AG09319 (cell line): ENCODE measurements at regions not wholly inside any gene's neighbourhood (a gene's known extent, or its start where the extent isn't known, plus 50 kb on each side); places are given as distances from the start of the nearest gene placed in this dataset.
"Not testable (repeated sequence)": the region's sequence is repeated elsewhere in the genome, so short reads cannot be mapped to it uniquely, and the experiment has no call there.

Experiments
- DNase-seq: peaks from one replicate; pipeline ENCODE4 v3.0.0-alpha.2; 2010; ENCODE audit warnings: low read depth; ENCODE audit errors: extremely low read depth
- TF ChIP-seq, protein P1 (sequence below): IDR thresholded peaks from 2 replicates; pipeline ENCODE4 v1.5.1; 2011; ENCODE audit warnings: low read depth, mild to moderate bottlenecking, inconsistent platforms, low read length, moderate library complexity

DNA sequence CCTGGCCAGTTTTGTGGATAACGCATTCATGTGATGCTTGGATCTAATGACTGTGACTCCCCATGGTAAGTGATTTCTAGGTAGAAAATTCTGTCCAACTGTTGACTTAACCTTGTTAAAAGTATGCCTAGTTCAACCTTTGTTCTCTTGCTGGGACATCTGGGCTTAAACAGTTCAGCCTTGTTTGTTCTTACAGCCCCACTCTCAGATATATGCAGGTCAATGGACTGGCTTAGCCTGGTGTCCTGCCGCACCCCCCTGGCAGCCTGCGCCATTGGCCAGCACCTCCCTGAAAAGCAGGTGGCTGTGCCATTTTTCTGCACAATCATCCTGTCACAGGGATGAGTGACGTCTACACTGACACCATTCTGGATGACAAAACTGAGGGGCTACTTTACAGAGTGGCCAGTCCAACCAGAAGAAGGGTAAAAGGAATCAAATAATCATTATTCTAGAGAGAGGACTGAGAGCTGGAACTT, 244.7 kb upstream of the ONECUT1 start:
- DNase-seq = no peak
- TF ChIP-seq, protein P1, sequence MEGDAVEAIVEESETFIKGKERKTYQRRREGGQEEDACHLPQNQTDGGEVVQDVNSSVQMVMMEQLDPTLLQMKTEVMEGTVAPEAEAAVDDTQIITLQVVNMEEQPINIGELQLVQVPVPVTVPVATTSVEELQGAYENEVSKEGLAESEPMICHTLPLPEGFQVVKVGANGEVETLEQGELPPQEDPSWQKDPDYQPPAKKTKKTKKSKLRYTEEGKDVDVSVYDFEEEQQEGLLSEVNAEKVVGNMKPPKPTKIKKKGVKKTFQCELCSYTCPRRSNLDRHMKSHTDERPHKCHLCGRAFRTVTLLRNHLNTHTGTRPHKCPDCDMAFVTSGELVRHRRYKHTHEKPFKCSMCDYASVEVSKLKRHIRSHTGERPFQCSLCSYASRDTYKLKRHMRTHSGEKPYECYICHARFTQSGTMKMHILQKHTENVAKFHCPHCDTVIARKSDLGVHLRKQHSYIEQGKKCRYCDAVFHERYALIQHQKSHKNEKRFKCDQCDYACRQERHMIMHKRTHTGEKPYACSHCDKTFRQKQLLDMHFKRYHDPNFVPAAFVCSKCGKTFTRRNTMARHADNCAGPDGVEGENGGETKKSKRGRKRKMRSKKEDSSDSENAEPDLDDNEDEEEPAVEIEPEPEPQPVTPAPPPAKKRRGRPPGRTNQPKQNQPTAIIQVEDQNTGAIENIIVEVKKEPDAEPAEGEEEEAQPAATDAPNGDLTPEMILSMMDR = no peak

DNA sequence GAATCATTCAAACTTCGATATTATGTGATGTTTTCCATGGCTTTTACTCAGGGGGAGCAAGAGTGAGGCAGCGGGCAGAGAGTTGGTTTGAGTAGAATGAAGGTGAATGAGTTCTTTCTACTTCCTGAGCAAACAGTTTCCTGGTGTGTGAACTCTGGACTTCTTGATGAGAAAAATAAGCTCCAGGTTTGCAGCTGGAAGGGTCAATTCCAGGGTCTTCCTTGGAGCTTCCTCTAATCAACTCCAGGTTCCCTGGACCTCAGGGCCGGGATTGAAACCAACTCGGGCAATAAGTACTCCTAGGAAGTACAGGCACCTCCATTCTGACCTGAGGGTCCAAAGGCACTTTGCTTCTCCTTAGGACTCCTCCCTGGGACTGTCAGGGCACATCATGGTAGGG, 243.6 kb upstream of the ONECUT1 start:
- DNase-seq = no peak
- TF ChIP-seq, protein P1 = no peak

DNA sequence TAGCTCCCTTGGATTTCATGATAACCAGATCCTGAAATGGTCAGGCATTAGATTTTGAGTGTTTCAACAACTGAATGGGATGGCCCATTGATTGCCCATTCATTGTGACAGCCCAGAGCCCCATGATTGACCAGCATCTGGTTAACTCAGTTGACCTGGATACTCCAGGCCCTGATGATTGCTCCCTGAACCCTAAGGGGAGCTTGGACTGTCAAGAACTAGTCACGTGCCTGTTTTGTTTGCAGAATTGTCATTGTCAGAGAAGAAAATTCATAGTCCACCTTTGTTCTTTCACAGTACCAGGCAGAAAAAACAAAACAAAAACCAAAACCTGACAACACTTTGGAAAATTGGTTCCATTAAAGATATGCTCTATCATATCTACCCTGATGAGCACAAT, 241.3 kb upstream of the ONECUT1 start:
- no peak for DNase-seq

DNA sequence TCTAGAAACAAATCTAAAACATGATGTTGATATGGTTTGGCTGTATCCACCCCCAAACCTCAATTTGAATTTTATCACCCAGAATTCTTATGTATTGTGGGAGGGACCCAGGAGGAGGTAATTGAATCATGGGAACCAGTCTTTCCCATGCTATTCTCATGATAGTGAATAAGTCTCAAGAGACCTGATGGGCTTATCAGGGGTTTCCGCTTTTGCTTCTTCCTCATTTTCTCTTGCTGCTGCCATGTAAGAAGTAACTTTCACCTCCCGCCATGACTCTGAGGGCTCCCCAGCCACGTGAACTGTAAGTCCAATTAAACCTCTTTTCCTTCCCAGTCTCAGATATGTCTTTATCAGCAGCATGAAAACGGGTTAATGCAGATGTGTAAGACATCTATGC, 232.7 kb upstream of the ONECUT1 start:
- no peak for DNase-seq
- TF ChIP-seq, protein P1 = no peak

More for the DNA sequence above, 241.3 kb upstream of the ONECUT1 start:
- TF ChIP-seq, protein P1 = no peak

DNA sequence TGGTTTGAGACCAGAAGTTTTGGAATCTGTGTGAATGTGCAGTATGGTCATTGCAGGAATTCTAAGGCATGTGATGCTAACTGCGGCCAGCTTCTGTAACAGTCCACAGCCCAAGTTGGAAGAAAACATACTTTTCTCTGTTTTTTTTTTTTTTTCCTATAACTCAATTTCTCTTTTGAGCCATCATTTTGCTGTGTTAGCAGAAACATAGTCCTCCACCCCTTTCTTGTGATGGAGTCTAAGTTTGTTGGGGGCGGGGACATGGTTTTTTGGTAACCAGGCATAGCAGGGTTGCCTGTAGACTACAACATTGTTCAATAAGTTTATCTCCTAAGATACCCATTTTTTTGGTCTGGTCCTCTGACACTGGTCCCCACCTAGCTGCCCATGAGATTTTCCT, 223.2 kb upstream of the ONECUT1 start:
- no peak for DNase-seq
- TF ChIP-seq, protein P1 = no peak

DNA sequence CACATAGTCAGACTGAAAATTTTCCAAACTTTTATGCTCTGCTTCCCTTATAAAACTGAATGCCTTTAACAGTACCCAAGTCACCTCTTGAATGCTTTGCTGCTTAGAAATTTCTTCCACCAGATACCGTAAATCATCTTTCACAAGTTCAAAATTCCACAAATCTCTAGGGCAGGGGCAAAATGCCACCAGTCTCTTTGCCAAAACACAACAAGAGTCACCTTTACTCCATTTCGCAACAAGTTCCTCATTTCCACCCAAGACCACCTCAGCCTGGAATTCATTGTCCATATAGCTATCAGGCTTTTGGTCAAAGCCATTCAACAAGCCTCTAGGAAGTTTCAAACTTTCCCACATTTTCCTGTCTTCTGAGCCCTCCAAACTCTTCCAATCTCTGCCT, 221.6 kb upstream of the ONECUT1 start:
- not testable (repeated sequence) for DNase-seq

DNA sequence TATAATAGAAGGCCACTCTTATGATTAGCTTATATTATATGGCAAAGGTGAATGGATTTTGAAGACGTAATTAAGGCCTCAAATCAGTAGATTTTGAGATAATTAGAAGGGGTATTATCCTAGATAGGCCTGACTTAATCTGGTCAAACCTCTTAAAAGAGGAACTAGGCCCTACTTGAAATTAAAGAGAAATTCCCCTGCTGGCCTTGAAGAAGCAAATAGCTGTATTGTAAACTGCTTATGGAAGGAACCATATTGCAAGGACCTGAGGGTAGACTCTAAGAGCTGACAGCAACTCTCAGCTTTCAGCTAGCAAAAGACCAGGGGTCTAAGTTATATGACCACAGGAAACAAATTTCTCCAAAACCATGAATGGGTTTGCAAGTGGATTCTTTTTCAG, 219.0 kb upstream of the ONECUT1 start:
- DNase-seq = no peak
- TF ChIP-seq, protein P1 = no peak

DNA sequence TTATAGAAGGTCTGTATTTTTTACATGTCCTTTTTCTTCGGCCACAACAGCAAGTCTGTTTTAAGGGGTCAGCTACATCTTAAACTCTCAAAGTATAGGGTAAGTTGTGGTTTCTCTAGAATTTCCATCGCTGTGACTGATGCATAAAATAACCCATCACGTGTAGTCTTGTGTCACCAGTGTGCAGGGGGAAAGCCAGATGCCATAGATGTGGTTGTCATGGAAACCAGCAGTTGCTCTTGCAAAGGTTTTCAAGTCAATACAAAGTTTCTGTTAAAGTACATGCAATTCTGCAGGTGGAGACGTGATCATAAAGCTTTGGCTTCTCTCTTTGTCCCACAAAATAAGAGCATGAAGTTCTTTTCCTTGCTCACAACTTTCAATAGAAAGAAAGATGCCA, 210.3 kb upstream of the ONECUT1 start:
- no peak for DNase-seq
- TF ChIP-seq, protein P1 = no peak
